Mononuclear cell (primary cell): ENCODE measurements at regions not wholly inside any gene's neighbourhood (a gene's known extent, or its start where the extent isn't known, plus 50 kb on each side); places are given as distances from the start of the nearest gene placed in this dataset.

Source experiments
- H3K27me3 ChIP-seq: 2 replicates; pipeline ENCODE4 v1.6.0; 2011; ENCODE audit warnings: low read length, control low read depth; ENCODE audit not compliant: insufficient read depth
- H3K4me1 ChIP-seq: 2 replicates; pipeline ENCODE4 v1.5.1; 2011; ENCODE audit warnings: mild to moderate bottlenecking, low read length, control low read depth; ENCODE audit not compliant: insufficient read depth
- H3K4me3 ChIP-seq: 2 replicates; pipeline ENCODE4 v1.5.1; 2011; ENCODE audit warnings: mild to moderate bottlenecking, low read length, moderate library complexity
- H3K9me3 ChIP-seq: 2 replicates; pipeline ENCODE4 v1.5.1; 2011; ENCODE audit warnings: low read depth, mild to moderate bottlenecking, control low read depth, low read length

DNA sequence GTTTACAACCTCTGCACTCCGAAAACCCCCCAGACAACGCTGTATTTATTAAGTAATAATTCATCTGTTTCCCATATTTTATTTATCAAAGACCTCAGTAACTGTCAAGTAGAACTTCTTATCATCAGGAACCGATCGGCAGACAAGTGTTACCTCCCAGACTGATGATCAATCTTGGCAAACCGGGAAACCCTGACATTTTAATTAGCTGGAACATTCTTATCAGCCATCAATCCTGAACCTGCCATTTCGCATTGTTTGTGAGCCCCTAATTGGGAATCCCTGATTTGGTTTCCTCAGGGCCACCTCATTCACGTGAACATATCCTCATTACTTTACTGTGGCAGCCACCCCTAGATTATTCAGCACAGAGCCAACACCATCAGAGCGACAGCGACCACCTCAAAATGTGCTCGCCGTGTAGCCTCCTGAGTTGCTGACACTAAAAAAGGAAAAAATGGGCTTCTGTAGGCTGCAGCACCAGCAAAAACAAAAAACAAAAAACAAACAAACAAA lies 93.6 kb upstream of the SDK1 start:
- Histone ChIP-seq H3K9me3 (no peaks in the 10 kb centered on the region), H3K4me3 (no peak overlapping the region), H3K27me3 (no peaks in the 10 kb centered on the region), H3K4me1 (no peaks in the 10 kb centered on the region)

GRCh38 chr7:3210531-3210930 lies 90.5 kb upstream of the SDK1 start:
- no peaks in the 10 kb centered on the region for H3K9me3 ChIP-seq
- no peak overlapping the region for H3K4me3 ChIP-seq
- no peaks in the 10 kb centered on the region for H3K27me3 ChIP-seq
- H3K4me1 ChIP-seq = no peaks in the 10 kb centered on the region

GRCh38 chr7:3214090-3214413 lies 87.0 kb upstream of the SDK1 start:
- H3K4me1 ChIP-seq = no peaks in the 10 kb centered on the region
- H3K9me3 ChIP-seq = no peaks in the 10 kb centered on the region
- H3K27me3 ChIP-seq = no peaks in the 10 kb centered on the region
- H3K4me3 ChIP-seq = no peak overlapping the region

DNA sequence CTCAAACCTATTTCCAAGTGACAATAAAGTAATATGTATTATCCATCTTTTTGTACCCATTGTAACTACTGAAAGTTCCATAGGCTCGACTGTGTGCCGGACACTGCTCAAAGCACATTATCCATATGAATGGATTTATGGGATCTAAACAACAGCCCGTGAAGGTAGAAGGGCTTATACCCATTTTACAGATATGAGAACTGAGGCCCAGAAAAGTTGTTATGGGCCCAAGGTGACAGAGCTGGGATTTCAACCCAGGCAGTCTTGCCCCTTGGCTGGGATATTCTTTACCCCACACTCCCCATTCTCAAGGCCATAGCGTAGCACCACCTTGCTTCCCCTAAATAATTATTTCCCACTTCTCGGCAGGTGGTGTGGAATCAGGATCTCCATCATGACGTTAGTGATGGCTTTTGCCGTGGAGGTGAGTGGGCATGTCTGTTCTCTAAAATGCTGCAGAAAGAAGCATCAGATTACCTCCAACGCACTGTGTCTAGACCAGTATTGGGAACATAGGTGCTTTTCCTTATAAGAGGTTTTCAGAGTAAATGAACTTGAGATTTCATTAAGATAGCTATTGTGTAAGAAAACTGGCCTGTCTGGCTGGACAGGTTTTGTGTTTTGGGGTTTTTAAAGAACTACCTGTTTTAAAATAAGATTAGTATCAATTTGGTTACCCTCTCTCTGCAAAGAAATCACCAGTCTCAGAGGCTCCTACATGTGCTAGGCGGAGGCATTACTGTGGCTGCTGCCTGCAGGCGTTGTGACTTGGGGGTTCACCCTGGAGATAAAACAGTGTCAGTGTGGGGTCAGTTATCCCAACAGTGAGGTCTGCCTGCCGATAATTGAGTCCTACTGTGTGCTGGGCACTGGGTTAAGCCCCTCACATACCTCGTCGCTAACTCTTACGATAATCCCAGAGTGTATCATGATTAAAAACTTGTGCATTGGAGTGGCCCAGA lies 85.1 kb upstream of the SDK1 start:
- H3K9me3 ChIP-seq = no peaks in the 10 kb centered on the region
- H3K4me3 ChIP-seq = no peak overlapping the region
- no peaks in the 10 kb centered on the region for H3K27me3 ChIP-seq
- no peaks in the 10 kb centered on the region for H3K4me1 ChIP-seq

- Histone ChIP-seq H3K4me1 (no peaks in the 10 kb centered on the region), H3K9me3 (no peaks in the 10 kb centered on the region), H3K4me3 (no peak overlapping the region), H3K27me3 (no peaks in the 10 kb centered on the region)
Measured at GRCh38 chr7:3217166-3217565, 83.9 kb upstream of the SDK1 start.

- H3K4me1 ChIP-seq = no peaks in the 10 kb centered on the region
- H3K4me3 ChIP-seq = no peak overlapping the region
- H3K27me3 ChIP-seq = no peaks in the 10 kb centered on the region
- H3K9me3 ChIP-seq = no peaks in the 10 kb centered on the region
Measured at GRCh38 chr7:3218411-3219225, 82.4 kb upstream of the SDK1 start.

DNA sequence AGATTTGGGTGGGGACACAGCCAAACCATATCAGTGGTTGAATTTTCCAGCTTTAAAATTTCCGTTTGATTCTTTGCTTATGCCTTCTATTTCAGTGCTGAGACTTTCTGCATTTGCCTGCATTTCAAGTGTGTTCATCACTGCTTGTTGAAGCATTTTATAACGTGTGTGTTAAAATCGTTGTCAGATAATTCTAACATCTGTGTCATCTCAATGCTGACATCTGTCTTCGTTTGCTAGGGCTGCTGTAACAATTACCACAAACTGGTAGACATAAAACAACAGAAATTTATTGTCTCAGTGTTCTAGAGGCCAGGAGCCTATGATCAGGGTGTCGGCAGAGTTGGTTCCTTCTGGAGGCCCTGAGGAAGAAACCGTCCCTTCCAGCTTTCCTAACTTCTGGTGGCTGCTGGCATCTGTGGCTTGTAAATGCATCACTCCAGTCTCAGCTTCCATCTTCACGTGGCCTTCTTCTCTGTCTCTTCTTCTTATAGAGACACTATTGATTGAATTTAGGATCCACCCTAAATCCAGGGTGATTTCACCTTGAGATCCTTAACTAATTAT lies 71.1 kb upstream of the SDK1 start:
- H3K4me1 ChIP-seq = no peaks in the 10 kb centered on the region
- no peak overlapping the region for H3K4me3 ChIP-seq
- no peaks in the 10 kb centered on the region for H3K9me3 ChIP-seq
- H3K27me3 ChIP-seq = no peaks in the 10 kb centered on the region

DNA sequence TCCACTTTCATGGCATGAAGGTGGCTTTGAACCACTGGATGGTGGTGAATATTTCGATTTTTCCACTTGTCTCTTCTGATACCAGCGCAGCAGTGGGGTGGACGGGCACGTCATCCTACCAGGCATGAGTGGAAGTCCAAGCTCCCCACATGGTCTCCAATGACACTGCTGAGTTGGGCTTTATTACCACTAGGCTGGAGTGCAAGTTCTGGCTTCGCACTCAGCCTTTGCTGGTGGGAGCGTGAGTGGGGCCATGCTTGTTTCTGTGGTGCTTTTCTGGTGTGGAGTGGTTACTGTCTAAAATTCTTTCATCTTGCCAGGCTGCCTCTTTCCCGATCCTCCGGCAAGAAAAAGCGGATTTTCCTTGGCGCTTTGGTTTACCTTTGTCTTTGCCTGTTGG lies 70.1 kb upstream of the SDK1 start:
- Histone ChIP-seq H3K4me1 (no peaks in the 10 kb centered on the region), H3K27me3 (no peaks in the 10 kb centered on the region), H3K9me3 (no peaks in the 10 kb centered on the region), H3K4me3 (no peak overlapping the region)

GRCh38 chr7:3232228-3232627 lies 68.8 kb upstream of the SDK1 start:
- no peaks in the 10 kb centered on the region for H3K27me3 ChIP-seq

DNA sequence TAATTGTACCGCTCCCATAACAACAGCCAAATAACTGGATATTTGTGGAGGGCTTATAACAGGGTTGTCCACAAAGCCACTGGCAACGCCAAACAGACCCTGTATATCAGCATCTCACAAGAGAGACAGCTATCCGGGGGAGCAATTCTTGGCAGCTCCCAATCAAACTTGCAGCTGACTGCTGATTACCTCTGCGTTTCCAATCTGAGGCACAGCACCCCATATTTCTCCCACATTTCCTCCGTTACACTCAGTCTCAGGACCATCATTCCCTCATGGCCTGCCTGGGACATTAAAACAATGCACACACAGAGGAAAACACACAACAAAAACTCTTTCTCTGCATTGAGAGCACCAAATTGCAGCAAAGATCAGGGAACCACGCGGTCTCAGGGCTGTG lies 67.8 kb upstream of the SDK1 start:
- H3K9me3 ChIP-seq = no peaks in the 10 kb centered on the region
- no peak overlapping the region for H3K4me3 ChIP-seq
- no peaks in the 10 kb centered on the region for H3K4me1 ChIP-seq
- H3K27me3 ChIP-seq = no peaks in the 10 kb centered on the region

More at GRCh38 chr7:3232228-3232627, 68.8 kb upstream of the SDK1 start:
- Histone ChIP-seq H3K4me3 (no peak overlapping the region), H3K9me3 (no peaks in the 10 kb centered on the region), H3K4me1 (no peaks in the 10 kb centered on the region)

- H3K27me3 ChIP-seq = no peaks in the 10 kb centered on the region
- no peak overlapping the region for H3K4me3 ChIP-seq
- H3K4me1 ChIP-seq = no peaks in the 10 kb centered on the region
- no peaks in the 10 kb centered on the region for H3K9me3 ChIP-seq
Measured at GRCh38 chr7:3234051-3234450, 67.0 kb upstream of the SDK1 start.

DNA sequence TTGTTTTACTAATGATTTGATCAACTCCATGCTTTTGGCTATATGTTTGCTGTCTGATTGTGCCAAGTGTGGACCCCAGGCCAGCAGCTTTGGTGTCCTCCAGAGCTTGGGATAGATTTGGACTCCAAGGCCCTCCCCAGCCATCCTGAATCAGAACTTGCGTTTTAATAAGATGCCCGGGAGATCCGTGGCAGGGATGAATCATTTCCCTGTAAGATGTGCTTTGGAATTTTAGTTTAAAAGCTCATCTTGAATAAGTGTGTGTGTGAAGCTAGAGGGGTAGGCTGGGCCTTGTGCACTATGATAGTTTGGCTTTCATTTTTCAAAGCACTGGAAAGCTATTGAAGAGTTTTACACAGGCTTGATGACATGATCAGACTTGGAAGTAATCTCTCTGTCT lies 66.2 kb upstream of the SDK1 start:
- Histone ChIP-seq H3K4me3 (no peak overlapping the region), H3K9me3 (no peaks in the 10 kb centered on the region), H3K27me3 (no peaks in the 10 kb centered on the region), H3K4me1 (no peaks in the 10 kb centered on the region)

- Histone ChIP-seq H3K9me3 (no peaks in the 10 kb centered on the region), H3K4me1 (no peaks in the 10 kb centered on the region), H3K4me3 (no peak overlapping the region), H3K27me3 (no peaks in the 10 kb centered on the region)
Measured at GRCh38 chr7:3235322-3235721, 65.7 kb upstream of the SDK1 start.

- Histone ChIP-seq H3K4me3 (no peak overlapping the region), H3K9me3 (no peaks in the 10 kb centered on the region), H3K27me3 (no peaks in the 10 kb centered on the region), H3K4me1 (no peaks in the 10 kb centered on the region)
Measured at GRCh38 chr7:3236268-3236667, 64.8 kb upstream of the SDK1 start.

DNA sequence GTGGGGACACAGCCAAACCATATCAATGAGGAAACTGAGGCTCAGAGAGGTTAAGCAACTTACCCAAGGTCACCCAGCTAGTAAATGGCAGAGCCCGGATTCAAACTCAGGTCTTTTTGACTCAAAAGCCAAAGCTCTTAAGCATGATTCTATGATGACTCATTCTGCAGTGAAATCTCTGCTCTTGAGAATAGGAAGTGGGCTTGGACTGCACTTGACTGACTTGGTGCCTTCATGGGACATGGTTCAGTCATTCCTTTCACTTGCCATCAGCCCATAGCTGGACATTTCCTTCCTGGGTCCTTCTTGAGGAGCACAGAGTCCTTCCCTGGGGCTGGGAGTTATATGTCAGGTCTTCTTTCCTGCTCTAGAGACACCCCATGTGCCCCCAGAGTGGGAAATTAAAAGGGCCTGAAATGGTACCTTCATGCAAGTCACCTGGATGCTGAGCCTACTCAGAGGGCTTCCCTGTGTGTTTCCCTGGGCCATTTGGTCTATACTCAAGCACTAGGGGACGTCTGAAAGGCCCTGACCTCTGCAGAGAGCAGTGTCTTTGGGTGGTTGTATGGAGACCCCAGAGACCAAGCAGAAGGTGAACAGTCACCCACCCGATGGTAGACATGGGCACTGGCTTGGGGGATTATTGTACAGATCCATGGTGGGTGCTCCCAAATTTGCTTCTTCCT lies 62.4 kb upstream of the SDK1 start:
- Histone ChIP-seq H3K4me3 (no peak overlapping the region), H3K27me3 (no peaks in the 10 kb centered on the region), H3K4me1 (no peaks in the 10 kb centered on the region), H3K9me3 (no peaks in the 10 kb centered on the region)
